NK-92 treated with Interleukin-12 subunit alpha and Interleukin-12 subunit beta, amount 100 ng/mL, for 24 hours (cell line): ENCODE measurements at regions not wholly inside any gene's neighbourhood (a gene's known extent, or its start where the extent isn't known, plus 50 kb on each side); places are given as distances from the start of the nearest gene placed in this dataset.
"Not testable (repeated sequence)": the region's sequence is repeated elsewhere in the genome, so short reads cannot be mapped to it uniquely, and the experiment has no call there.

Source experiments
- DNase-seq: peaks from one replicate; lab custom pipeline; 2025; lab: John Stamatoyannopoulos, UW

DNA sequence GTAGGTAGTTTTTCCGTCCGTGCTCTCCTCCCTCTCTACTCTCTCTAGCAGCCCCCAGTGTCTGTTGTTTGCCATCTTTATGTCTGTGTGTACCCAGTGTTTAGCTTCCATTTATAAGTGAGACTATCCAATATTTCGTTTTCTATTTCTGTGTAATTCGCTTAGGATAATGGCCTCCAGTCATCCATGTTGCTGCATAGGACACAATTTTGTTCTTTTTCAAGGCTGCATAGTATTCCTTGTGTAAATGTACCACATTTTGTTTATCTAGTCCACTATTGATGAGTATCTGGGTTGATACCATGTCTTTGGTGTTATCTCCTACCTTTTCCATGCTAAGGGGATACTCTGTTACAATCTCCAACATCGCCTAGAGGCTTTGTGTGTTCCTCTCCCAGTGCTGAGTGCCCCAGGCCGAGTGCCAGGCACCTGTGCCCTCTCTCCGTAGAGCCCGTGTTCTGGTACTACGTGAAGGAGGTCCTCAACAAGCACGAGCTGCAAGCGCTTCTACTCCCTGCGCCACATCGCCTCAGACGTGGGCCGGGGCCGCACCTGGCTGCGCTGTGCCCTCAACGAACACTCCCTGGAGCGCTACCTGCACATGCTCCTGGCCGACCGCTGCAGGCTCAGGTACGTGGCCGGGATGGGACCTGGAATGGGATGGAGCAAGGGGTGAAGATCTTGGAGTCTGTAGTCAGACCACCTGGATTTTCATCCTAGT is 51.0 kb downstream of the NPIPB11 start:
- DNase-seq, result not testable (repeated sequence)

DNA sequence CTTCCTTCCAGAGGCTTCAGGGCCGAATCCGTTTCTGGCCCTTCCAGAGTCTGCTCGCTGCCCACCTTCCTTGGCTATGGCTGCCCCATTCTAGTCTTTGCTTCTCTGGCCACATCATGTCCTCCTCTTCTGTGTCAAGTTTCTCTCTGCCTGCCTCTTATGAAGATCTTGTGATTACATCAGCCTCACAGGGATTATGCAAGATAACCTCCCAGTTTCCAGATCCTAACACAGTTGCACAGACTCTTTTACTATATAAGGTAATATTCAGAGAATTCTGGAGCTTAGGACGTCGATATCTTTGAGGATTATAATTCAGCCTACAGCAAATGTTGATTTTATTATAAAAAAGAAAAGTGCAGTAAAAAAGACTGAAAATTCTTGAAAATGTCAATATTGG is 52.1 kb downstream of the NPIPB11 start:
- DNase-seq, result not testable (repeated sequence)

- not testable (repeated sequence) for DNase-seq
Measured at GRCh38 chr16:29352617-29352999, 53.9 kb downstream of the NPIPB11 start.

DNA sequence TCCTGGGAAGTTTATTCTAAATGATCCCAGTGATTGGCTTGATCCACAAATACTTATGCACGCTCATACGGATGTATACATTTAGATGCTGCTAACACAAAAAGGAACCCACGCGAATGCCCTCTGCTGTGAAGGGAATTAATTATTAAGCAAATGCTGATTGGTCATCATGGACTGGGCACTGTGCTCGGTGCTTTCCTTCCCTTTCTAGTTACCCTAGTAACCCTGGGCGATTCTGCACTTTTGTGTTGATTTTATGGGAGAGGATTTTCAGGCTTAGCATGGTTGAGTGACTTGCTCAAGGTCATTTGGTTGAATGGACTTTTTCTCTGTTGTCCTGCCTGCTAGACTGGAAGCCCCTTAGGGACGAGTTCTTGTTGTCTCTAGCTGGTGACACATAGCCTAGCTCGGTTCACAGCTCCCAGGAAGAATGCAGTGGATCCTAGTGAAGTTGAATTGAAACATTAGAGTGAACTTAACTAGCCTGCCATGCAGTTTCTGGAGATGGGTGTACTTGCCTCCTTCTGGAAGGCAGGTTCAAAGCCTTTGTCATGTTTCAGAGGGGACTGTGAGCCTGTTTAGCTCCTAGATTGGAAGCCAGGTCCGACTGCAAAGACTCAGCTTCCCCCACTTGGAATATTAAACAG is 54.4 kb downstream of the NPIPB11 start:
- not testable (repeated sequence) for DNase-seq

DNA sequence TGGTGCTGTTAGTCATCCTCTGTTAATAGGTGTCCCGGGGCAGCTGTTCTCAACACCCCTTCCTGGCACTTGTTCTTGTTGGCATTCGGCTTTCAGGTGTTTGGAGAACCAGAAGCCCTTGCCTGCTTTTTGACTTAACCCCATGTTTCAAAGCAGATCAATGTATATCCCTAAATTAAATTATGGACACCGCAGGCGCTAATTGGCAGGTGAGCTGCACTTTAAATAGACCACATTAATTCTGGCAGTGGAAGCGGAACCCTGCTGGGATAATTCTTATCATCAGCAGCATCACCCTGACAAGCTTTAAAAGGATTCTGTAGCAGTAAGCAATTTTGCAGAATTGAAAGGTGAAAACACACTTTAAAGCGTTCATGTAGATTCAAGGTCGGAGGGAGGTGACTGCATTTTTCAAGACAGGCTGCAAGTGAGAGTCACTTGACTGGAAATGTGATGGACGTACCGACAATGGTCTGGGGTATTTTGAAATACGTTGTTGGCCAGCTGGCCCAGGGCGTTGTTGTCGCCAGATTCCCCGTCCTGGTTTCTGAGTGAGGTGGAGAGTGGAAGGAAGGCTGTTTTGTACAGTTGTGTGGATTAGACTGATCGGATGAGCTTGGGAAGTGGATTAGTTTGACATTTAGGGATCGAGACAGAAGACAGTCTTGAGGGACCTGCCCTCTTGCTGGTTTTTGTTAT is 55.1 kb downstream of the NPIPB11 start:
- not testable (repeated sequence) for DNase-seq

DNA sequence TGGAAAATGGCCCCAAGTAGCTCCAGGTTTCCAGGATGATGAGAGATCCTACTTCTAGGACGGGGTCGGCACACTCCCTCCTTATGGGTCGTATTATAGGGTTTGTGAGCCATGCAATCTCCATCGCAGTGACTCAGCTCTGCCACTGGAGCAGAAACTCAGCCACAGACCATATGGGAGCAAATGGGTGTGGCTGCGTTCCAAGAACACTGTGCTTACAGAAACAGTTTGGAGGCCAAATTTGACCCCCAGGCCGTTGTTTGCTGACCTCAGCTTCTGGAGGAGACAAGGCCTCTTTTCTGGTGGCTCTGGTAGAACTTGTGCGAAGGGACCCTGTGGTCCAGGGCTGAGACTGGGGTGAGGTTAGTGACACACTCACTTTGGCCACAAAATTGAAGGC is 56.5 kb downstream of the NPIPB11 start:
- not testable (repeated sequence) for DNase-seq

DNA sequence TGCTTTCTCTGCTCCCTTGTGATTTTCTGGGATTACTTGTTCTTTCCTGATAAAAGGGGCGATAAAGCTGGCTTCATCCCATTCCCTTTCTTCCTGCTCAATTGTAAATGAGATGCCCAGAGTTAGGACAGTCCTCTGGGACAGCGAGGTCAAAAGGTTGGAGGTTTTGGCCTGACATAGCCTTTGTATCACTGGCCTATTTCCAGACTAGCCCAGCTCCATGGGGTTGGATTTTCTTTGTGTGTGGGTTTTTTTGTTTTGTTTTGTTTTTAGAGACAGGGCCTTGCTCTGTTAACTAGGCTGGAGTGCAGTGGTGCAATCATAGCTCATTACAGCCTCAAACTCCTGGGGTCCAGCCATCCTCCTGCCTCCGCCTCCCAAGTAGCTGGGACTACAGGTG is 57.8 kb downstream of the NPIPB11 start:
- not testable (repeated sequence) for DNase-seq

- not testable (repeated sequence) for DNase-seq
Measured at GRCh38 chr16:29348123-29348690, 58.3 kb downstream of the NPIPB11 start.

DNA sequence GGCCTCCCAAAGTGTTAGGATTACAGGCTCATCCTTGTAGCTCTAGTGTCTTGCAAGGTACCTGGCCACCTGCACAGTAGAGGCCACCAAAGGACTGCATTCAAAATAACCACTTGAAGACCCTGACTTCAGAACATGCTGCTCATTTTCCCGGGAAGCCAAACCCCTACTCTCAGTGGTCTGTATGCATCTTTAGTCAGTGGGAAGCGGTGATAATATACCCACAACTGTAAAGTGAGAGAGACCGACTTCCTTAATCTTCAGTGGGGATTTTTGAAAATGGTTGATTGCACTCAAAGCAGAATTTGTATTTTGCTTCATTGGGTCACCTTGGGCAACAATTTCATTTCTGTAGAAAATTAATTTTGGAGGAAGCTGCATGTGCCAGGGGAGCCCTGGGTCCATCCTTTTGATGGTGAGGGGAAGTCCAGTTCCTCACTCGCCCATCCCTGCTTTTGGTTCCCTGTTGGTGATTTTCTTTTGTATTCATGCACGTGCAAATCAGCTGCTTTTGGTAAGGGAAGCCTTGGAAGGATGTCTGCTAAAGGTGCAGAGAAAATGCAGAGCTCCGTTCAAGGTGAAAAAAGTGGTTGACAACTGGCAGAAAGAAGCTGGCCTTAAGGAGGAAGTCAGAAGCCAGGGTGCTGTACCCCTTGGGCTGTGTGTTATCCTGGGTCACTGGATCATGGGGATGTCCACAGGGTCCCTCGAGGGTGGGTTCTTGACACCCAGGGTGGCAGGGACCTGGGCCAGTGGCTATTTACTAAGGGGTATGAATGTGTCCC is 59.5 kb downstream of the NPIPB11 start:
- not testable (repeated sequence) for DNase-seq

DNA sequence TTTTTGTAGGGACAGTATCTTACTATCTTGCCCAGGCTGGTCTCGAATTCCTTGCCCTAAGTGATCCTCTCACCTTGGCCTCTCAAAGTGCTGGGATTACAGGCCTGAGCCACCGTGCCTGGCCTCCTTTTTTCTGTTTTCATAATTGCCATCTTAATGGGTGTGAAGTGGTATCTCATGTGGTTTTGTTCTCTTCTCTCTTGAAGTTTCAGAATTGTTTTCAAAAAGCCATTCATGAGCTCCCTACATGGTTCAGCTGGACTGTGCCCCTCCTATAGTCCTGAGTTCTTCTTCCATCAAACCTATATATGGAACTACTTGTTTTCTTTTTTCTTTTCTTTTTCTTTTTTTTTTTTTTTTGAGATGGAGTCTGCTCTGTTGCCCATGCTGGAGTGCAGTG is 60.3 kb downstream of the NPIPB11 start:
- not testable (repeated sequence) for DNase-seq

DNA sequence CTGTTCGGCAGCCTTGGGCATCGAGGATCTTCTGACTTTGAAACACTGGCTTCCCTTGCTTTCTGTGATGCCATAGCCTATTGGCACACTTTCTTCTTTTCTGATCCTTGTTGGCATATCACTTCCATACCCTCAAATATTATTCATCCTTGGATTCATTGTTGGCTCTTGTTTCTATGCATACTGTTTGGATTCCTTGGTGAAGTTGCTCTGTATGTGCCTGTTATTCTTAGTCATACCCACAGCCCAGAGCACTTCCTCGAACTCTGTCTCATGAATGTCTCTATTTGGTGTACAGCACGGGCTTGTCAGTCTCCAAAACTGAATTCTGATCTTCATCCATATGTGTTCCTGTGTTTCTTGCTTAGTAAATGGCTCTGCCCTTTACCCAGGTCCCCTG is 63.6 kb downstream of the NPIPB11 start:
- DNase-seq, result not testable (repeated sequence)

DNA sequence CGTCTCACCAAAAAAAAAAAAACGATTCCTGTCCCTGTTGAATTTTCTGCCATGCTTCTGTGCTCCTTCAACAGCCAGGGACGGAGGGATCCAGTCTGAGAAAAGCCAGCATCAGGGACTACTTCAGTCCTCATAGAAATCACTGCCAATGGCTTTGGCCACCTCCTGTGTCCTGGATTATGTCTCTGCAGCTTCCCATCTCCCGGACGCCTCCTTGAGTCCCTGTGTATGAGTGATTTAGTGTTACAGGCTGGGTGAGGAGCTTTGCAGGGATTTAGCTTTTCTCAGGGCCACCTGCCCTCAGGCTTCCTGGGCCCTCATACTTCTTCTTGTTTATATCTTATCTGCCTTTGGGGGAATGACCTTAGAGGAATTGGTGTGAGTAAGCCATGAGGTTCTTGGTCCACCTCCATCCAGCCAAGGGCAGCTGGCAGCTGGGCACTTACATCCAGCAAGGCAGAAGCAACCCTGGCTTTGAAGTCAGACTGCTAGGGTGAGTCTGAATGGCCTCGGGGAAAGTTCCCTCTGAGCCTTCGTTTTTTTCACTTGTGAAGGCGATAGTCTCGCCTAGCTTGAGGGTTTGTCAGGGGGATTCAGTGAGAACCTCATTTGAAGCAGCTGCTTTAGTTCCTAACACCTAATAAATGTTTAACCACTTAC is 65.6 kb downstream of the NPIPB11 start:
- DNase-seq, result not testable (repeated sequence)

- DNase-seq, result not testable (repeated sequence)
Measured at GRCh38 chr16:29340235-29340634, 66.3 kb downstream of the NPIPB11 start.

DNA sequence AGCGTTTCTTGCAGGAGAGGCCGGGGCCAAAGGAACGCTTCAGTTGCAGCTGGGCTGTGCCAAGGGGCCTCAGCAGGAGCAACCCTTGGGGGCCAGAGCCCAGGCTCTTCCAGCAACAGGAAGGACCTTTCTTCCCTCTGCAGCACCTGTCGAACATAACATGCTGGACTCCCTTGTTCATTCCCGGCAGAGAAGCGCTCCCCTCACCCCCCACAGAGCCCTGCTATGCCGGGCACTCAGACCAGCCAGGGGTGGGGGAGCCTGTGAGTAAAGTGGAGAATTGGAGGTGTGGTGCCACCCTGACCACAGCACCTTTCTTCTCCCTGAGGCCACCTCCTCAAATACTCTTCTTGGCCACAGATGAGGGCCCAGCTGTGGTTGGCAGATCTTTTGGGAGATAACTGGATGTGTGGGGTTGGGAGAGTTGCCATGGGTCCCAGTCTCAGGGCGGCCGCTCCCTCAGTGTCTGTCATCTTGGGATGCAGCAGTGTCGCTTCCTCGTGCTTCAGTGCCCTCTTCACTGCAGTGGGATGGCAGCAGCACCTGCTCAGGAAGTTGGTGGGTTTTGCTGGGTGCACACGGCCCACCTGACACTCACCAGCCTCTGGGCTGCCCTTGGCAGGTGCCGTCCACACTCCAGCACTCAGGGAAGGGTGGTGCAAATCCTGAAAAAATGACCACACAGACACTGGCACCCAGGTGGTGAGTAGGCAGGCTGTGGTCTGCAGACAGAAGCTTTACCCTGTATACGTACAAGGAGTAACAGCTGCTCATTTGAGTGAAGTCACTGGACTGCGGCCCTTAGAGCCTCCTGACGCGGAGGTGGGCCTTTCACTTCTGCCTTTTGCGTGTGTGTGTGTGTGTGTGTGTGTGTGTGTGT is 67.5 kb downstream of the NPIPB11 start:
- not testable (repeated sequence) for DNase-seq

DNA sequence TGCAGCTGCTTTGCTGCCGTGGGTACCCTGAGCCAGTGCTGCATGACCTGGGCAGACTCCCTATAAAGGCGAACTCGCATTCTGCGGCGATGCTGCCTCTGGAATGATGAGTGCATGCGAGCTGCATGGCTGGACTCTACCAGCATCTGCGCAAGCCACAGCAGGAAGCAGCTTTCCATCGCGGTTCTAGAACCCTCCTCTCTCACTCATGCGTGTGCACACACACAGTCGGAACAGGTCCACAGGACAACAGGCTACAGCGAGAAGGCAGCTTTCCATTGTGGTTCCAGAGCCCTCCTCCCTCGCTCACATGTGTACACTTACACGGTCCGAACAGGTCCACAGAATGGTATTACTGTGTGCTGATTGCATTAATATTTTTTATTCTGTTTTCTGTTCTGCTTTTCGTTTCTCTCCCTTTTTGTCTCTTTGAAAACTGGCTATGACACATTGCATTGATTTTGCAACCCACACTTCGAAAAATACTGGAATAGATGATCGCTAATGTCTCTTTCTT is 69.1 kb downstream of the NPIPB11 start:
- DNase-seq, result not testable (repeated sequence)

- DNase-seq, result not testable (repeated sequence)
Measured at GRCh38 chr16:29335549-29335846, 71.0 kb downstream of the NPIPB11 start.

DNA sequence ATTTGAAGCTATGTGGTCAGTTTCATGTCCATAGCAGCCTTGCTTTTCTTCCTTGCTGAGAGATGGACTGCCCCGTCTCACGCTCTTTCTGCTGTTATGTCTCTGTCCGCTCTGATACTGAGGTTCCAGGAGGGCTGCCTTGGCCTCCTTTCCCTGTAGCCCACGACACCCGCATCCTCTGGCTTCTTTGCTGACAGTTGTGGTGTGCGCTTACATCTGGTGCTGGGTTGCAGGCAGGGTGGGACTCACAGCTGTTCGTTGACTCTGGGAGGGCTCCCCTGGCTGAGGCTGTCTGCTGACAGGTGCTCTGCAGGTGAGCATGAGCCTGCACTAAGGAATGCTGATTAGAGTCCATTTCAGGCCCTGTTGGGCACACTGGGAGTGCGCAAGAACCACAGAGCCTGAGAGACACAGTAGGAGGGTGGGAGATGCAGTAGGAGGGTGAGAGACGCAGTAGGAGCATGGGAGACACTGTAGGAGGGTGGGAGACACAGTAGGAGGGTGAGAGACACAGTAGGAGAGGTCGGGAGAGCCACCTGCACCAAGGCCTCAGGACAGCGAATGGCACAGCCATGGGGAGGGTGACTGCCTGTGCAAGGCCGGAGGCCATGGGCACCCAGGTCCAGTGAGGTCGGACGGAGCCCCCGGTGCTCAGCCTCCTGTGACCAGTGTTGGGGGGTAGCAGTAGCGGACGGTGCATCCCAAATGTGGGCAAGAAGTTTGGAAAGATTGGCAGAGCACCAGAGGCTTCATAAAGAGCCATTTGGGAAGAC is 71.5 kb downstream of the NPIPB11 start:
- DNase-seq, result not testable (repeated sequence)

DNA sequence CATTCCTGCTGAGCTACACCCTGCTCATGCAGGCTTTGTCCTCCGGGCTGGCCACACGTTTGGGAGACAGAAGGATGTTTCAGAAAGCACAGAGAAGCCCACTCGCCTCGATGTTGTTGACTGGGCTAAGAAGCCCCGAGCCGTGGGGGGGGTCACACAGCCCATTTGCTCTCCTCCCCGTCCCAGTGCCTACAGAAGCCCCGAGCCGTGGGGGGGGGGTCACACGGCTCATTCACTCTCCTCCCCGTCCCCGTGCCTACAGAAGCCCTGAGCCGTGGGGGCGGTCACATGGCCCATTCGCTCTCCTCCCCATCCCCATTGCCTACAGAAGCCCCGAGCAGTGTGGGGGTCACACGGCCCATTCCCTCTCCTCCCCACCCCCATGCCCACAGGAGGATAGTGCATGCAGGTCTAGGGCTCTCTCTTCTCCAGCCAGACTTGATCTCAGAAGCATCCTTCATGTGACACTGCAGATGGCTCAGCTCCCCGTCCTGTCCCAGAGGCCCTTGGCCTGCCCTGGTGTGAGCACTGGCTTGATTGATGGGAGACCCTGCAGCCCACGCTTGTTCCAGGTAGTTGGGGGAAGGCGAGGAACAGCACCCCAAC is 72.9 kb downstream of the NPIPB11 start:
- not testable (repeated sequence) for DNase-seq

- not testable (repeated sequence) for DNase-seq
Measured at GRCh38 chr16:29330623-29331022, 75.9 kb downstream of the NPIPB11 start.
